K562 (cell line): ENCODE measurements at regions not wholly inside any gene's neighbourhood (a gene's known extent, or its start where the extent isn't known, plus 50 kb on each side); places are given as distances from the start of the nearest gene placed in this dataset.

Experiments used
- CCNT2 ChIP-seq: IDR thresholded peaks from 2 replicates; pipeline ENCODE4 v1.6.1; 2011; ENCODE audit warnings: borderline replicate concordance, low read depth, mild to moderate bottlenecking, moderate library complexity, mixed read lengths, low read length; ENCODE audit not compliant: insufficient read length; ENCODE audit errors: extremely low read depth
- ELF4 ChIP-seq: fragments of 450-650 bp; formaldehyde crosslinking; IDR thresholded peaks from 2 replicates; pipeline ENCODE4 v1.4.0; 2022; ENCODE audit warnings: missing genetic modification characterization
- HCFC1 ChIP-seq: IDR thresholded peaks from 2 replicates; pipeline ENCODE4 v1.6.1; 2012; ENCODE audit warnings: low read depth, low read length, improper control_type of control experiment
- ILK ChIP-seq: fragments of 450-650 bp; IDR thresholded peaks from 2 replicates; pipeline ENCODE4 v1.6.1; 2016; ENCODE audit warnings: missing genetic modification characterization, low read depth, mild to moderate bottlenecking, missing compliant biosample characterization, moderate library complexity, borderline replicate concordance
- KDM5B ChIP-seq: fragments of 200-600 bp; sonication (generic); IDR thresholded peaks from 2 replicates; pipeline ENCODE4 v1.6.1; 2012; ENCODE audit warnings: low read depth, mild to moderate bottlenecking, moderate library complexity, low read length, control low read depth, inconsistent platforms; ENCODE audit not compliant: insufficient replicate concordance
- MAZ ChIP-seq, 2 experiments: fragments of 450-650 bp in 1 of 2; sonication (generic) in 1 of 2; formaldehyde crosslinking; IDR thresholded peaks in 1 of 2; conservative IDR thresholded peaks in 1 of 2; 2 replicates each; pipeline versions ENCODE4 v1.4.0 to v1.5.0; 2020; ENCODE audit warnings: mild to moderate bottlenecking in 1 of 2, missing genetic modification reagents in 1 of 2
- TCF15 ChIP-seq: fragments of 250-450 bp; sonication (Bioruptor Pico); IDR thresholded peaks from 2 replicates; pipeline ENCODE4 v1.8.0; 2022; ENCODE audit warnings: moderate library complexity, mild to moderate bottlenecking, inconsistent platforms
- U2AF1 ChIP-seq: fragments of 200-400 bp; formaldehyde crosslinking; optimal IDR thresholded peaks from 2 replicates; pipeline ENCODE3; 2017; ENCODE audit warnings: mild to moderate bottlenecking, low read depth, low read length, moderate library complexity
- U2AF2 ChIP-seq: fragments of 200-400 bp; formaldehyde crosslinking; optimal IDR thresholded peaks from 2 replicates; pipeline ENCODE3; 2017; ENCODE audit warnings: low read depth, mild to moderate bottlenecking, low read length
- ZNF124 ChIP-seq: sonication (generic); formaldehyde crosslinking; IDR thresholded peaks from 2 replicates; pipeline ENCODE4 v1.8.1; 2022; ENCODE audit warnings: missing genetic modification reagents
- ZNF175 ChIP-seq: fragments of 200-800 bp; sonication (Bioruptor generic); IDR thresholded peaks from 2 replicates; pipeline ENCODE4 v1.6.1; 2016; ENCODE audit warnings: low read depth, mild to moderate bottlenecking, missing genetic modification characterization, missing compliant biosample characterization
- ZNF197 ChIP-seq: fragments of 200-800 bp; sonication (Bioruptor generic); IDR thresholded peaks from 2 replicates; pipeline ENCODE4 v1.6.1; 2016; ENCODE audit warnings: low read depth, missing genetic modification characterization, missing compliant biosample characterization
- ZNF217 ChIP-seq: sonication (generic); formaldehyde crosslinking; IDR thresholded peaks from 2 replicates; pipeline ENCODE4 v1.8.0; 2022; ENCODE audit warnings: mild to moderate bottlenecking, missing genetic modification reagents
- ZNF318 ChIP-seq, 2 experiments: fragments of 450-650 bp; IDR thresholded peaks; 2 replicates each; pipeline ENCODE4 v1.6.1; 2016; ENCODE audit warnings: mild to moderate bottlenecking in 2 of 2, borderline replicate concordance in 1 of 2, low read depth in 1 of 2, moderate library complexity in 1 of 2
- TF ChIP-seq, protein P1 (sequence below): sonication (generic); IDR thresholded peaks from 2 replicates; pipeline ENCODE4 v1.6.1; 2016
- TF ChIP-seq, protein P2 (sequence below): fragments of 450-650 bp; formaldehyde crosslinking; IDR thresholded peaks from 2 replicates; pipeline ENCODE4 v1.4.0; 2020; ENCODE audit warnings: mild to moderate bottlenecking, mixed read lengths

DNA sequence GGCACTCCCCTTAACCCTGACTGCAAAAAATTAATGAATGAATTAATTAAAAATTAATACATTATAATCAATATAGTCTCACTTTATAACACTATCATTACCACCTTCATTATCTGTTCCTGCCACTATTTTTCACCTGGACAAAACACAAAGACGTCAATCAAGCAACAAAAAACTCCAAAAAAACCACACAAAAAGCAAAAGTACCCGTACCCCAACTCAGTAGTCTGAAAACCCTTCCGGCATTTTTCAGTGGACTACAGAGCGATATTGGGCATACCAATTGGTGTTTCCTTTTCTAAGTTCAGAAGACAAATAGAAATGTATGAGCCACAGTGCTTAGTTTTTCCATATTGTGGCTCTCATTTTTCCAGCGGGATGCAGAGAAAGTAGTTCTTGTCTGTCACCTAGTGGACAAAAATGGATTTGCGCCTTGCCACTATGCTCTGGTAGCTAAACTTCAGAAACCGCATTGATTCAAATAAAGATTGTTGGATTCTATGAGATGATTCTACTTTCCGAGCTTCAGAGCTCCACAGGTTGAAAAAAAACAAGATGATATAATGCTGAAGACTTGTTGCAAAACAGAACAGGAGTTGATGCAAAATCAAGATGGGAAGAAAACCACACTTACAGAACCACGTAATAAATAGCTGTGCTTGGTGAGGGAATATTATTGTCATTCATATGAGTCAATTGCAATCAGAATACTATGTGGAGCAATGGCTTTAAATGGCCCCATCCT, 50.6 kb upstream of the ITGB1 start (continued):
- TF ChIP-seq ZNF318 (IDR thresholded peaks at IDR 0.05; ENCODE audit: borderline replicate concordance in 1 of 2, low read depth in 1 of 2) (no peak), ELF4 (no peak), CCNT2 (no peak), MAZ (CRISPR knock-in tag; conservative IDR thresholded peaks at IDR 0.05 in 1 of 2, IDR thresholded peaks at IDR 0.05 in 1 of 2) (no peak), ZNF217 (CRISPR knock-in tag) (no peak), TCF15 (CRISPR knock-in tag) (no peak), HCFC1 (no peak), ZNF175 (no peak), KDM5B (no peak), ZNF197 (no peak), ZNF124 (CRISPR knock-in tag) (no peak), U2AF2 (no peak), U2AF1 (no peak), ILK (tag) (no peak)
- TF ChIP-seq, protein P1, sequence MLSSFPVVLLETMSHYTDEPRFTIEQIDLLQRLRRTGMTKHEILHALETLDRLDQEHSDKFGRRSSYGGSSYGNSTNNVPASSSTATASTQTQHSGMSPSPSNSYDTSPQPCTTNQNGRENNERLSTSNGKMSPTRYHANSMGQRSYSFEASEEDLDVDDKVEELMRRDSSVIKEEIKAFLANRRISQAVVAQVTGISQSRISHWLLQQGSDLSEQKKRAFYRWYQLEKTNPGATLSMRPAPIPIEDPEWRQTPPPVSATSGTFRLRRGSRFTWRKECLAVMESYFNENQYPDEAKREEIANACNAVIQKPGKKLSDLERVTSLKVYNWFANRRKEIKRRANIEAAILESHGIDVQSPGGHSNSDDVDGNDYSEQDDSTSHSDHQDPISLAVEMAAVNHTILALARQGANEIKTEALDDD: no peak
- TF ChIP-seq, protein P2, sequence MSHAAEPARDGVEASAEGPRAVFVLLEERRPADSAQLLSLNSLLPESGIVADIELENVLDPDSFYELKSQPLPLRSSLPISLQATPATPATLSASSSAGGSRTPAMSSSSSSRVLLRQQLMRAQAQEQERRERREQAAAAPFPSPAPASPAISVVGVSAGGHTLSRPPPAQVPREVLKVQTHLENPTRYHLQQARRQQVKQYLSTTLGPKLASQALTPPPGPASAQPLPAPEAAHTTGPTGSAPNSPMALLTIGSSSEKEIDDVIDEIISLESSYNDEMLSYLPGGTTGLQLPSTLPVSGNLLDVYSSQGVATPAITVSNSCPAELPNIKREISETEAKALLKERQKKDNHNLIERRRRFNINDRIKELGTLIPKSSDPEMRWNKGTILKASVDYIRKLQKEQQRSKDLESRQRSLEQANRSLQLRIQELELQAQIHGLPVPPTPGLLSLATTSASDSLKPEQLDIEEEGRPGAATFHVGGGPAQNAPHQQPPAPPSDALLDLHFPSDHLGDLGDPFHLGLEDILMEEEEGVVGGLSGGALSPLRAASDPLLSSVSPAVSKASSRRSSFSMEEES: no peak
